HL-60 (cell line): ENCODE measurements at regions not wholly inside any gene's neighbourhood (a gene's known extent, or its start where the extent isn't known, plus 50 kb on each side); places are given as distances from the start of the nearest gene placed in this dataset.

Experiments
- CTCF ChIP-seq: IDR thresholded peaks from one replicate; pipeline ENCODE4 v1.5.1; 2011; ENCODE audit warnings: low read length, control low read depth, inconsistent platforms; ENCODE audit not compliant: insufficient read depth
- GABPA ChIP-seq: IDR thresholded peaks from 2 replicates; pipeline ENCODE4 v1.6.1; 2012; ENCODE audit warnings: low read depth
- POLR2AphosphoS5 ChIP-seq: IDR thresholded peaks from 2 replicates; pipeline ENCODE4 v1.6.1; 2012; ENCODE audit warnings: low read depth
- REST ChIP-seq: IDR thresholded peaks from 2 replicates; pipeline ENCODE4 v1.6.1; 2012; ENCODE audit warnings: low read depth; ENCODE audit not compliant: insufficient replicate concordance
- SPI1 ChIP-seq: IDR thresholded peaks from 2 replicates; pipeline ENCODE4 v1.6.1; 2012; ENCODE audit warnings: low read depth, mild to moderate bottlenecking, borderline replicate concordance

GRCh38 chr13:103356226-103356864 lies 290.1 kb upstream of the SLC10A2 start:
- no peak for TF ChIP-seq CTCF
- no peak for TF ChIP-seq POLR2AphosphoS5
- TF ChIP-seq GABPA = no peak
- TF ChIP-seq REST = no peak
- no peak for TF ChIP-seq SPI1
